COR-L47 (cell line): ENCODE measurements at regions not wholly inside any gene's neighbourhood (a gene's known extent, or its start where the extent isn't known, plus 50 kb on each side); places are given as distances from the start of the nearest gene placed in this dataset.

Source experiments
- DNase-seq: peaks from one replicate; lab custom pipeline; 2025; lab: John Stamatoyannopoulos, UW

DNA sequence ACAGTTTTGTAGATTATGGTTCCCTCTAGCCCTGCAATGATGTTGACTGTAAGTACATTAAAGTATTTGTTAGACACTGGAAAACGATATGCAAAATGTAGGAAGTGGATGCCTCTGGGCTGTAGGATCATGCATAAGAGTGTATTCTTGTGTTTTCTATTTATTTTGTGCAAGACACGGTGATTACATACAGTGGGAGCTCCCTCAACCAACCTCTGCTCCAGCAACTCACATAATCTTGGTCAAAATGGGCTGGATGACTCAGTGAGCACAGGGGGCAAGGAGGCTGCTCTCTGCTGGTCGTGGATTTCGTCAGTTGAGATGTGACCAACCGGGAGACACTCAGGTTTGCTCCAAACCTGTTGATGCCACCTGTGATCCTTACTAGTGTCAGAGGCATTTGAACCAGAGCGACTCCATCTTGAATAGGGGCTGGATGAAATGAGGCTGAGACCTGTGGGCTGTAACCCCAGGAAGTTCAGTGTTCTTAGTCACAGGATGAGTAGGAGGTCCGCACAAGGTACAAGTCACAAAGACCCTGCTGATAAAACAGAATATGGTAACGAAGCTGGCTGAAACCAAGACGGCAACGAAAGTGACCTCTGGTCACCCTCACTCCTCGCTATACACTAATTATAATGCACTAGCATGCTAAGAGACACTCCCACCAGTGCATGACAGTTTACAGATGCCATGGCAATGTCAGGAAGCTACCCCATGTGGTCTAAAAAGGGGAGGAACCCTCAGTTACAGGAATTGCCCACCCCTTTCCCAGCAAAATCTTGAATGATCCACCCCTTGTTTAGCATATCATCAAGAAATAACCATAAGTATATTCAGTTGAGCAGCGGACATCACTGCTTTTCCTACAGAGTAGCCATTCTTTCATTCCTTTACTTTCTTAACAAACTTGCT is 56.4 kb upstream of the FAM20C start:
- no peak for DNase-seq

DNA sequence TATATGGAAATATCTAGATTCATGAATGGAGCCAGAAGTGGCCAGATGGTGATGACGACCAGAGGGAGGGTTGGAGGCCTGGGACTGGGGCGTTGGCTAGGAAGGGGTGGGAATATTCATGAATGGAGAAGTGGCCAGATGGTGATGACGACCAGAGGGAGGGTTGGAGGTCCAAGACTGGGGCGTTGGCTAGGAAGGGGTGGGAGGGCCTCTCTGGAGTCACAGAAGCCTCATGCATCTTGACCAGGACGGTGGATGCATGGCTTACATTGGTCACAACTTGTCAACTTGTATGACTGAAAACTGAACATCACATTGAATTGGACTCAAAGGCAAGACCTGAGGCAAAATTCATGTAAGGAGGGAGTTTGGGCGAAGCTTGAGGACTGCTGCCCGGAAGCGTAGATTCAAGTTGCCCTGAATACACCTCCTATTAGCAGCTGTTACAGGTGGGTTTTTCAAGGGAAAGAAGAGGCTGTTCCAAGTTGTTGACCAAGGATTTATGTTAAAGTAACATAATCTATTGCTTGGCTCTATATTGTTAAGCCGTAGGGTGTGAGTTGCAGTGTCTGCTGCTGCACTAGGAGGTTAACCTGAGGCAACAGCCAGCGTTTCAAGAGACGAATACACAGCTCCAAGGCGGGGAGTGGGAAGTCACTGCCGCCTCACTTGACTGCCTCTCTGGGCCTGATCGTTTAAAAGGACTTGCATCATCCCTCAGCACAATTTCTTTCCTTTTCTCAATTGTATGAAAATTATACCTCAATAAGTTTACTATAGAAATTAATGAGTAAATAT is 55.1 kb upstream of the FAM20C start:
- DNase-seq: no peak

- DNase-seq: no peak
Observed at GRCh38 chr7:139131-139530, 53.2 kb upstream of the FAM20C start.

DNA sequence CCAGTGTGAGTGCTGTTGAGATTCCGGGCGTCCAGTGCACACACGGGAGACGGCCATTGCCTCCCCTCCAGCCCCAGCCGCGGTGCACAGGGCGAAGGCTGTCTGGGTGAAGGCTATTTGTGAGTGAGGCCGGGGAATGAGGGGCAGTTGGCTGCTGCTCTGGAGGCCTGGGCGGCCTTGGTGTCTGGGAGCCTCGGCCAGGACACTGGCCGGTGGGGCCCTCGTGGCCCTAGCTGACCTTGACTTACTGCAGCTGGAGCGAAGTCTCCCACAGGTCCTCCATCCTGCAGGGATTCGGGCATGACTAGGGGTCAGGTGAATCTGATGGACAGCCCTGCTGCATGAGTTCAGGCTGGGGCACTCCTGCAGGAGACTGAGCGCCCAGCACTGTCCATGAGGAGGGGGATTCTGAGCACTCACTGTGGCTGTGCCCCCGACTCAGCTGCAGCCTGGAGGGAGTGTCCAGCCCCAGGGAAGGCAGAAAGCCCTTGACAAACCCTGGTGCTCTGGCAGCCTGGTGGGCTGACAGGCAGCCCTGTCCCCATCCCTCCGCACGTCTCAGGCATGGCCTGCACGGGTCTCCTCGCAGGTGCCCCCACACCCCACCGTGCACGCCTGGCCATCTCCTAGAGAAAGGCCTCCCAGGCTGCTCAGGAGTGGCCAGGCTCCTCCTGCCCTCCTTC is 52.7 kb upstream of the FAM20C start:
- no peak for DNase-seq

- DNase-seq: no peak
Observed at GRCh38 chr7:140996-141395, 51.4 kb upstream of the FAM20C start.

DNA sequence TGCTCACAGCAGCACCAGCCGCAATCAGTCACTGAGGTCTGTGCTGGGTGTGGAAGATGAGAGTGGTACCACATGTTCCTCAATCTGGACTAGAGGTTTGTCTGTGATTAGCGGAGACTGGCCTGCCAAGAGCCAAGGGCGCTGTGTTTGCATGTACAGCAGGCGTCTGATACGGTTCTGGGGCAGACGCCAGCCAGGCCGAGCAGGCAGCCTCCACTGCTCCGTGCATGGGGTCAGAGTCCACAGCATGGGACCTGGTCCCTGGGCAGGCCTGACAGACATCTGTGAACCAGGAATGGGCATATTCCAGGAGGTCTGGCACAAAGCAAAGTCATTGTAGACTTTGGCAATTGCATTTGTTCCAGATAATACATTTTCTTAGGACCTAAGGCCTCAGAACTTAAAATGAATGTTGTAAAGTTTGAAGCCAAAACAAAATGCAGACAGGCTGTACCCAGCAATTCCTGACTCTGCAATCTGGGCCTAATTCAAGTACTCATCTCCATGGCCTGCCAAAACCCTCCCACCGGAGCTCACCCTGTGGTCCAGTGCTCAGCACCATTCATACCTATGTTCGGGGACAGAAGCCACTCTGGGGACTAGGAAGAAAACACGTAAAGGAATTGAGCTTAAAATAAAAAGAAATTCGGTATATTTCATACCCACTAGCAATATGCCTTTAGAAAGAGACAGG is 50.0 kb upstream of the FAM20C start:
- DNase-seq: no peak
